Left cardiac atrium (tissue), 4 donors: ENCODE measurements at regions not wholly inside any gene's neighbourhood (a gene's known extent, or its start where the extent isn't known, plus 50 kb on each side); places are given as distances from the start of the nearest gene placed in this dataset.
"Not testable (repeated sequence)": the region's sequence is repeated elsewhere in the genome, so short reads cannot be mapped to it uniquely, and the experiment has no call there.

Source experiments
- ATAC-seq, 2 donors: fragments of 200-7000 bp; cut with Tn5 transposase; one replicate each; pipeline ENCODE4 v1.9.1; 2020; ENCODE audit warnings: mild to moderate bottlenecking in 2 of 2, moderate library complexity in 2 of 2
- DNase-seq: peaks from one replicate; pipeline ENCODE4 v3.0.0-alpha.2; 2020
- intact Hi-C, 2 donors: fragments of 100-400 bp; cut with DNase I; formaldehyde crosslinking; loops; one replicate each; pipeline versions ENCODE4 v1.14.1 to v1.15.1; 2022 to 2023
- donor health status: DM: no; HTN: yes; CAD: no.
- donor health status: DM: no; HTN: yes; CAD: no; lungs with severe emphysema.
- donor health status: DM: yes; HTN: yes; CAD: no.
- donor health status: Dilated cardiomyopathy.

GRCh38 chr5:119299242-119299614, 56.6 kb upstream of the TNFAIP8 start:
- DNase-seq, ATAC-seq, intact Hi-C loops: not testable (repeated sequence)

GRCh38 chr5:119299615-119300310, 56.1 kb upstream of the TNFAIP8 start:
- intact Hi-C loops, ATAC-seq: not testable (repeated sequence)
- peak; percentile 53 for DNase-seq

- intact Hi-C loops, result no loop called here
- ATAC-seq (no peak), DNase-seq (no peak)
These were observed 55.5 kb upstream of the TNFAIP8 start for GRCh38 chr5:119300311-119300670.

GRCh38 chr5:119301210-119301609, 54.6 kb upstream of the TNFAIP8 start:
- intact Hi-C loops, result no loop called here
- DNase-seq, result no peak
- ATAC-seq, result no peak

GRCh38 chr5:119301906-119302305, 53.9 kb upstream of the TNFAIP8 start:
- intact Hi-C loops, result no loop called here
- ATAC-seq (no peak), DNase-seq (no peak)

GRCh38 chr5:119302449-119302848, 53.4 kb upstream of the TNFAIP8 start:
- peak; percentile 8 to 66 for ATAC-seq
- intact Hi-C loops, result no loop called here
- no peak for DNase-seq

- DNase-seq, result no peak
- ATAC-seq, result peak; percentile 82 to 97
- intact Hi-C loops, result no loop called here
These were observed 52.6 kb upstream of the TNFAIP8 start for GRCh38 chr5:119302916-119303897.

GRCh38 chr5:119304439-119305211, 51.2 kb upstream of the TNFAIP8 start:
- ATAC-seq (no peak), DNase-seq (no peak)
- intact Hi-C loops, result no loop called here
